SK-N-MC (cell line): ENCODE measurements at regions not wholly inside any gene's neighbourhood (a gene's known extent, or its start where the extent isn't known, plus 50 kb on each side); places are given as distances from the start of the nearest gene placed in this dataset.
"Not testable (repeated sequence)": the region's sequence is repeated elsewhere in the genome, so short reads cannot be mapped to it uniquely, and the experiment has no call there.

ENCODE experiments used
- DNase-seq: peaks from one replicate; pipeline ENCODE4 v3.0.0-alpha.2; 2011; ENCODE audit warnings: low read depth, low spot score
- H3K27ac ChIP-seq: fragments of 200-600 bp; sonication (generic); 2 replicates; pipeline ENCODE4 v1.5.1; 2016; ENCODE audit warnings: mixed run types
- H3K36me3 ChIP-seq: fragments of 200-600 bp; sonication (generic); 2 replicates; pipeline ENCODE4 v1.6.1; 2017; ENCODE audit warnings: antibody characterized with exemption, low read length, mixed read lengths; ENCODE audit not compliant: insufficient read depth
- H3K4me3 ChIP-seq: fragments of 200-600 bp; sonication (generic); 2 replicates; pipeline ENCODE4 v1.5.1; 2016
- H3K9ac ChIP-seq: fragments of 200-600 bp; sonication (generic); 2 replicates; pipeline ENCODE4 v1.8.0; 2017; ENCODE audit warnings: mixed run types, mixed read lengths; ENCODE audit not compliant: insufficient read length
- H3K9me3 ChIP-seq: fragments of 200-600 bp; sonication (generic); 2 replicates; pipeline ENCODE4 v1.6.1; 2017; ENCODE audit warnings: low read depth, mild to moderate bottlenecking, antibody characterized with exemption, low read length, moderate library complexity, mixed read lengths
- EZH2 ChIP-seq: fragments of 200-600 bp; sonication (generic); IDR thresholded peaks from one replicate; pipeline ENCODE4 v1.6.1; 2017; ENCODE audit warnings: antibody characterized with exemption
- FOXP2 ChIP-seq: optimal IDR thresholded peaks from 2 replicates; pipeline ENCODE3; 2011; ENCODE audit warnings: mild to moderate bottlenecking, moderate library complexity; ENCODE audit not compliant: insufficient read depth; ENCODE audit errors: extremely low read length, control extremely low read depth
- POLR2AphosphoS5 ChIP-seq: IDR thresholded peaks from 2 replicates; pipeline ENCODE4 v1.6.1; 2012; ENCODE audit warnings: mild to moderate bottlenecking, low read depth, low read length, borderline replicate concordance

GRCh38 chr7:19368491-19368925, 223.3 kb upstream of the FERD3L start:
- TF ChIP-seq POLR2AphosphoS5, result no peak
- TF ChIP-seq FOXP2, result no peak
- TF ChIP-seq EZH2, result no peak

GRCh38 chr7:19364950-19365349, 219.7 kb upstream of the FERD3L start:
- no peak overlapping the region for H3K4me3 ChIP-seq
- no peak overlapping the region for H3K27ac ChIP-seq
- H3K9ac ChIP-seq, result no peak overlapping the region
- no peak for DNase-seq
- no peak for TF ChIP-seq POLR2AphosphoS5
- no peak for TF ChIP-seq EZH2
- TF ChIP-seq FOXP2, result no peak
- no peaks in the 10 kb centered on the region for H3K36me3 ChIP-seq
- H3K9me3 ChIP-seq, result no peaks in the 10 kb centered on the region

More at GRCh38 chr7:19368491-19368925, 223.3 kb upstream of the FERD3L start:
- Histone ChIP-seq H3K4me3 (no peak overlapping the region), H3K9ac (no peak overlapping the region), H3K27ac (no peak overlapping the region), H3K9me3 (no peaks in the 10 kb centered on the region), H3K36me3 (no peaks in the 10 kb centered on the region)
- no peak for DNase-seq

- TF ChIP-seq EZH2 (no peak), POLR2AphosphoS5 (no peak), FOXP2 (no peak)
- Histone ChIP-seq H3K9ac (no peak overlapping the region), H3K27ac (no peak overlapping the region), H3K9me3 (no peaks in the 10 kb centered on the region), H3K36me3 (no peaks in the 10 kb centered on the region), H3K4me3 (no peak overlapping the region)
- DNase-seq, result no peak
Measured at GRCh38 chr7:19362099-19362498, 216.9 kb upstream of the FERD3L start.

GRCh38 chr7:19353180-19353579, 208.0 kb upstream of the FERD3L start:
- TF ChIP-seq POLR2AphosphoS5 (no peak), EZH2 (no peak), FOXP2 (no peak)
- Histone ChIP-seq H3K27ac (no peak overlapping the region), H3K4me3 (no peak overlapping the region), H3K9ac (no peak overlapping the region), H3K36me3 (no peaks in the 10 kb centered on the region), H3K9me3 (no peaks in the 10 kb centered on the region)
- DNase-seq, result no peak

- Histone ChIP-seq H3K27ac (peak overlapping the region; percentile 48; the same call in 1 of the 2 replicates), H3K9me3 (no peaks in the 10 kb centered on the region)
- TF ChIP-seq EZH2 (no peak), FOXP2 (no peak), POLR2AphosphoS5 (no peak)
Measured at GRCh38 chr7:19352305-19352695, 207.1 kb upstream of the FERD3L start.

GRCh38 chr7:19351341-19352304, 206.4 kb upstream of the FERD3L start:
- Histone ChIP-seq H3K36me3 (no peaks in the 10 kb centered on the region), H3K9ac (peak overlapping the region; percentile 27), H3K27ac (peak overlapping the region; percentile 48; the same call in 1 of the 2 replicates), H3K9me3 (no peaks in the 10 kb centered on the region), H3K4me3 (peak overlapping the region; percentile 31)
- TF ChIP-seq EZH2, result no peak
- TF ChIP-seq FOXP2, result no peak
- no peak for TF ChIP-seq POLR2AphosphoS5
- DNase-seq, result no peak

More at GRCh38 chr7:19352305-19352695, 207.1 kb upstream of the FERD3L start:
- Histone ChIP-seq H3K36me3 (no peaks in the 10 kb centered on the region), H3K4me3 (no peak overlapping the region), H3K9ac (no peak overlapping the region)
- no peak for DNase-seq

- no peaks in the 10 kb centered on the region for H3K36me3 ChIP-seq
- TF ChIP-seq POLR2AphosphoS5, result no peak
- TF ChIP-seq FOXP2, result no peak
- no peak for TF ChIP-seq EZH2
- no peak overlapping the region for H3K9ac ChIP-seq
- no peaks in the 10 kb centered on the region for H3K9me3 ChIP-seq
- H3K27ac ChIP-seq, result no peak overlapping the region
- no peak overlapping the region for H3K4me3 ChIP-seq
- no peak for DNase-seq
Measured at GRCh38 chr7:19339512-19339911, 194.3 kb upstream of the FERD3L start.

GRCh38 chr7:19338512-19338911, 193.3 kb upstream of the FERD3L start:
- H3K4me3 ChIP-seq, DNase-seq, H3K27ac ChIP-seq, H3K9ac ChIP-seq, H3K36me3 ChIP-seq, H3K9me3 ChIP-seq: not testable (repeated sequence)

GRCh38 chr7:19336836-19337383, 191.7 kb upstream of the FERD3L start:
- no peak for DNase-seq

More at GRCh38 chr7:19336836-19337383, 191.7 kb upstream of the FERD3L start:
- H3K4me3 ChIP-seq, result no peak overlapping the region
- H3K9ac ChIP-seq, result no peak overlapping the region
- no peaks in the 10 kb centered on the region for H3K9me3 ChIP-seq
- TF ChIP-seq FOXP2 (no peak), EZH2 (no peak), POLR2AphosphoS5 (no peak)
- H3K36me3 ChIP-seq, result no peaks in the 10 kb centered on the region
- no peak overlapping the region for H3K27ac ChIP-seq
